ENCODE measurements at regions not wholly inside any gene's neighbourhood (a gene's known extent, or its start where the extent isn't known, plus 50 kb on each side); places are given as distances from the start of the nearest gene placed in this dataset.
A peak's percentile ranks its signal among the peaks of the same experiment; 100 is the strongest.

DNA sequence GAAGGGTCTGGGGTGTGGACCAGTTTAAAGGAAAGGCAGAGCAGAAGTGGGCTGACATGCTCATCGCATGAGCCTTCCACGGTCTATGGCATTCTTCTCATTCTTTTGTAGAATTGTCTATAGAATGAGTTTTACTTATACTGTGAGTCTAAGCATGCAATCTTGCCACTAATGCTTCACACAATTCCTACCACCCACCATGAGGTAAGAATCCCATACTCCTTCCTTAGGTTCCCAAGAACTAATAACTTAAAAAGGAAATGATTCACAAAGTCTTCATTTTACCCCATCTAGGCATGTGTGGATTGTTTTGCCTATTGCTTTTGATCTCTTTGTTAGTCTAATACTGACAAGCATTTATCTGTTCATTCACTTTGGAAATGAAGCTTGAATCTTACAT, 195.2 kb downstream of the LY86 start:
- H3K4me3 ChIP-seq (ENCODE audit: low read length) = no peak overlapping the region
- TF ChIP-seq, protein P1, sequence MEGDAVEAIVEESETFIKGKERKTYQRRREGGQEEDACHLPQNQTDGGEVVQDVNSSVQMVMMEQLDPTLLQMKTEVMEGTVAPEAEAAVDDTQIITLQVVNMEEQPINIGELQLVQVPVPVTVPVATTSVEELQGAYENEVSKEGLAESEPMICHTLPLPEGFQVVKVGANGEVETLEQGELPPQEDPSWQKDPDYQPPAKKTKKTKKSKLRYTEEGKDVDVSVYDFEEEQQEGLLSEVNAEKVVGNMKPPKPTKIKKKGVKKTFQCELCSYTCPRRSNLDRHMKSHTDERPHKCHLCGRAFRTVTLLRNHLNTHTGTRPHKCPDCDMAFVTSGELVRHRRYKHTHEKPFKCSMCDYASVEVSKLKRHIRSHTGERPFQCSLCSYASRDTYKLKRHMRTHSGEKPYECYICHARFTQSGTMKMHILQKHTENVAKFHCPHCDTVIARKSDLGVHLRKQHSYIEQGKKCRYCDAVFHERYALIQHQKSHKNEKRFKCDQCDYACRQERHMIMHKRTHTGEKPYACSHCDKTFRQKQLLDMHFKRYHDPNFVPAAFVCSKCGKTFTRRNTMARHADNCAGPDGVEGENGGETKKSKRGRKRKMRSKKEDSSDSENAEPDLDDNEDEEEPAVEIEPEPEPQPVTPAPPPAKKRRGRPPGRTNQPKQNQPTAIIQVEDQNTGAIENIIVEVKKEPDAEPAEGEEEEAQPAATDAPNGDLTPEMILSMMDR (conservative IDR thresholded peaks at IDR 0.05; ENCODE audit: low read depth, low read length) = no peak
- no peak for DNase-seq (ENCODE audit: low read depth)

DNA sequence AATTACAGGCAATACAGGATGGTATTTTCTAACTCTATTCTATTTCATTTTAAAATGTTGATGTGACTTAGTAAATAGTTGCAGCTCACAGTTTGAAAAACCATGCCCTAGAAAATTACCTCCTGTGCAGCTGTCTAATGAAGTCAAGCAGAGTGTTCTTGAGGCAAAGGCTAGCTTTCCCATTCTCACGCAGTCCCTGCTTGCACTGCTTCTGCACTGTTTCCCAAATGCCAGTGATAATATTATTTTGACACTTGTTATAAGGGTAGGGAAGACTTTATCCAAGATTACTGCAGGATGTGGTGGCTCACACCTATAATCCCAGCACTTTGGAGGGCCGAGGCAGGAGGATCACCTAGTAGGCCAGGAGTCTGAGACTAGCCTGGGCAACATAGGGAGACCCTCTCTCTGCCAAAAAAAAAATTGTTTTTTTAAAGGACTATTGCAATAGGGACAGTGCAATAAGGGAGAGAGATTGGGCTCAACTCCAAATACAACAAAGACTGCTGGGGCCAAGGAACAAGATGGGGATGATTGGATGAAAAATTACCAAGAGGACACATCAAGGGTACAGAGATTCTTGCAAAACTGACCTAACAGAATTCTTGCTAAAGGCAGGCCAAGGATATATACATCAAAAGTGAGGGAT, 196.1 kb downstream of the LY86 start:
- TF ChIP-seq, protein P1 (conservative IDR thresholded peaks at IDR 0.05; ENCODE audit: low read depth, low read length) = no peak
- no peak overlapping the region for H3K4me3 ChIP-seq (ENCODE audit: low read length)
- no peak for DNase-seq (ENCODE audit: low read depth)

DNA sequence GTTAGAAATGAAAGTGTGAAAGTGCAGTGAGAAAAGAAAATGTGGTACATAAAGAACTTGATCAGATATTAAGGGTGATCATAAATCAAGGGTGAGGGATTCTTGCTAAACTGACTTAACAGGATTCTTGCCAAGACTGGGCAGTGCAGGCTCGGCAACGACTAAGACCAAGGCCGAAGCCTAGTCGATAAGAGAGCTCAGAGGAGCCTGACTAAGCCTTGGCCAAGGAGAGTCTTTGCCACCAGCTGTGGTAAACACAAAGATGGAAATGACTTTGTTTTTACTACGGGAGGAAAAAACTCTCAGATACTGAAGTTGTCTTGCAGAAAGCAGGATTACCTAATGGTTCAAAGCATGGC, 196.6 kb downstream of the LY86 start:
- no peak for DNase-seq (ENCODE audit: low read depth)
- TF ChIP-seq, protein P1 (conservative IDR thresholded peaks at IDR 0.05; ENCODE audit: low read depth, low read length) = no peak
- H3K4me3 ChIP-seq (ENCODE audit: low read length) = no peak overlapping the region

DNA sequence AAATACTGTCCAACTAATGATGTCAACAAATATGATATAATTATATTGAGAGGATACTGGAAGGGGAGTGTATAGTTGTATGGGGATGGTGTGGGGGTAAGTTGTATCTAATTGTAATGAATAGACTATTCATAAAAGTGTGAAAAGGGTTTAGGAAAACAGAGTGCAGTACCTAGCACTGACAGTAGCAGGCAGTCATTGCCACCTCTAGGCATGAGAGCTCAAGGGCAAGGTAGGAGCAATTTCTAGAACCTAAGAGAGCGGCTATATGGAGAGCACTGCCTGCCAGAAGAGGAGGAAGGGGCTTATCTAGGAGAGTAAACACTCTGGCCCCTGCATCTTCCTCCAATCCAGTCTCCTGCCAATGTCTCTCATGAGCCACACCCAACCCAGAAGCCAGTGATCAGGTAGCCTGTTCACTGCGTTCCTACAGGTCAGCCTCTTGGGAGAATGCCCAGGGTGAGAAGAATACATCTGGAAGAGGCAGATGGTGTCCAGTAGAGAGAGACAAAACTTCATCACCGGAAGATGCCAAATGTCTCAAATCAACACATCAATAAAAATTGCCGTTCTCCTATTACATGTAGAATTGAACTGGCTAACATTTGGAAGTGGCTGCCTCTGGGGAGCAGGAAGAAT, 200.0 kb downstream of the LY86 start:
- DNase-seq (ENCODE audit: low read depth) = no peak
- no peak overlapping the region for H3K4me3 ChIP-seq (ENCODE audit: low read length)
- TF ChIP-seq, protein P1 (conservative IDR thresholded peaks at IDR 0.05; ENCODE audit: low read depth, low read length) = peak; percentile 60

DNA sequence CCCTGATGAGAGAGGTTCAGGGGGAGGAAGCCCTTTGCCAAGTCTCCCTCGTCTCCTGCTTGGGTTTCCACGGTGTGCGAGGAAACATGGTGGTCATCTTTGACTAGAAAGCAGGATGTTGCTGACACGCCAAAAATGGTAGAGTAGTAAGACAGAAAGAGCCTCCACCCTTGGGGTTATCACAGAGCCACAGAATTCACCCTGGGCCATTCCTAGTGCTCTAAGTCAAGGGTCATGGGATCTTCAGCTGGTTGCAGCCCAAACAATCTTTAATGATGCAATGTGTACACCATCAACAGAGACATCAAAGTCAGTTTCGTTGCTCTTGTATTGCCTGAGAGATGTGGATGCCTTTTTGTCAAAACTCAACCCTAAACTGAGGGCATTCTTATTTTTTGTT, 201.9 kb downstream of the LY86 start:
- no peak overlapping the region for H3K4me3 ChIP-seq (ENCODE audit: low read length)

DNA sequence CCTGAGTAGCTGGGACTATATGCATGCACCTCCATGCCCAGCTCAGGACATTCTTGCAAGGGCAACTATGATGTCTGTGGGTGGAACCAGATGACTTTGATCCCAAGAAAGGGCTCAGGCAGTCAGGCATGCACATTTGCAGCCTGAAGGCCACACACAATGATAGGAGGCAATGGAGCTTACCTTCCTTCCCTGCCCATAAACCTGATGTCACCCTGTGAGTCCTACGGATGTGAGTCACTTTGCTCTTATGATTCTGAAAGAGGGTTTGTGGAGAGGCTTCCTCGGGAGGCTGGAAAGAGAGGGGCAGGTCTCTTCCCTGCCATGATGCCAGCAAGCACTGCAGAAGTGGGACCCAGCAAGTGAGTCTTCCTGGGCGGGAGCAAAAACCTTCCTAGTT, 202.4 kb downstream of the LY86 start:
- no peak for DNase-seq (ENCODE audit: low read depth)
- TF ChIP-seq, protein P1 (conservative IDR thresholded peaks at IDR 0.05; ENCODE audit: low read depth, low read length) = no peak

More for the DNA sequence above, 201.9 kb downstream of the LY86 start:
- TF ChIP-seq, protein P1 (conservative IDR thresholded peaks at IDR 0.05; ENCODE audit: low read depth, low read length) = no peak
- DNase-seq (ENCODE audit: low read depth) = no peak

More for the DNA sequence above, 202.4 kb downstream of the LY86 start:
- no peak overlapping the region for H3K4me3 ChIP-seq (ENCODE audit: low read length)
